T-helper 2 cell treated with Interferon-gamma antibody and Interleukin-4, amounts not matched to agents 100 ng/mL and 5 ng/mL, for 36 hours (primary cell): ENCODE measurements at regions not wholly inside any gene's neighbourhood (a gene's known extent, or its start where the extent isn't known, plus 50 kb on each side); places are given as distances from the start of the nearest gene placed in this dataset.
"Not testable (repeated sequence)": the region's sequence is repeated elsewhere in the genome, so short reads cannot be mapped to it uniquely, and the experiment has no call there.

Source experiments
- intact Hi-C: fragments of 100-400 bp; cut with micrococcal nuclease; formaldehyde crosslinking; loops from one replicate; pipeline ENCODE4 v1.15.1; 2023

DNA sequence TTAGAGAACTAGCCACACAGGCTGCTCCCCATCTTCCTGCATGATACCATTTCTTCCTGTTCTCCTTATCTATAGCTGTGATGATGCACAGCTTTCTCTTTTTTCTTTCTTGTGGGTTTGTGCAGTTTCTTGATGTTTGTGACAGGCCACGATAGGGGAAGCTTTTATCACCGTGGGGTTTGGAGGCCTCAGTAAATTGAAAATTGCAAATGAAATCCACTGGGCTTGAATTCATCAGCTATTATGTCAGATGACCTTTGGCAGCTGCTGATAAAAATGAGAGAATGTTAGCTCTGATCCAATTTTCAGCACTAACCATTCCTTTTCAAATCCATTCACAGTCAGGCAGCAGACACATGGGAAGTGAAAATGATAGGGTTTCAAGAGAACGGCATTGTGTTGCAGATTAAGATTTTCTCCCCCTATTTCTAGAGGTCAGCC lies 176.9 kb upstream of the SOX2 start:
- intact Hi-C loops = no loop called here

DNA sequence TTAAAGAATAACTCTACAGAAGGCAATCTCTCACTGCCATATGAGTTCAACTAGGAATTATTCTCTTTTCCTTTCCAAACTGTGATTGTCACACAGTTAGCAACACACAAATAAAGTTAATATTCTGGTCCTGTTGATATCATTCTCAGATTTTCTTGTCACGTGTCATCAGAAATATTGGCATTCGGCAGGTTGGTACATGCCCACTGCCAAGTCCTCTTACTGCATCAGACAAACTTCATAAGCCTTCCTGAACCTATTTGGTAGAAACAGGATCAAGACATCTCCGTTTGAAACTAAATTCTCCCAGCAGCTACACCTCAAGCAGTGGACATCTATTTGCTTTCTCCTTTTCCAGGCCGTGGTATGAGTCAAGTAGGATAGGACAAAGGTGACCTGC lies 177.9 kb upstream of the SOX2 start:
- intact Hi-C loops = no loop called here

DNA sequence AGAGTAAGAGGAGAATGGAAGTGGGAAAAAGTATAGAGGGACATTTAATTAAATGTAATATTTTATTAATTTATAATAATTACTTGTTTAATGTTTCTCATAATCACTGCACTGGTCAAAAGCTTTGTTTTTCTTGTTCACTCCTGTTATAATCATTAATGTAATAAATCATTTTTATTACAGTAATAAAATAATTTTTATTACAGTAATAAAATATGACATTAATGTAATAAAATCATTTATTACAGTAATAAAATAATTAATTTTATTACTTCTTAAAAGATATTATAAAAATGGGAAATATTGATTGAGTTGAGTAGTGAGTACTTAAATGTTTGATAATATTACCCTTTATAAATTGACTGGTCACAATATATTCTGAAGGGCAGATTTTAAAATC lies 181.1 kb upstream of the SOX2 start:
- intact Hi-C loops = no loop called here

DNA sequence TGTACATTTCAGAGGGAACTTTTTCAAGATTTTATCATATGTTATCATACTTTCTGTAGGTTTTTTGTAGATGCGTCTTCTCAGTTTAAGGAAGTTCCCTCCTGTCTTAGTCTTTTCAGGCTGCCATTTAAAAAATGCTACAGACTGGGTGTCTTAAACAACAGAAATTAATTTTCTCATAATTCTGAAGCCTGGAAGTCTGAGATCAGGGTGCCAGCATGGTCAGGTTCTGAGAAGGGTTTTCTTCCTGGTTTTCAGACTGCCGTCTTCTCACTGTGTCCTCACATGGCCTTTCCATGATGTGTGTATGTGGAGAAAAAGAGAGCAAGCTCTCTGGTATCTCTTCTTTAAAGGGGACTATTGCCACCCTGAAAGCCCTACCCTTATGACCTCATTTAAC lies 189.9 kb upstream of the SOX2 start:
- intact Hi-C loops = no loop called here

DNA sequence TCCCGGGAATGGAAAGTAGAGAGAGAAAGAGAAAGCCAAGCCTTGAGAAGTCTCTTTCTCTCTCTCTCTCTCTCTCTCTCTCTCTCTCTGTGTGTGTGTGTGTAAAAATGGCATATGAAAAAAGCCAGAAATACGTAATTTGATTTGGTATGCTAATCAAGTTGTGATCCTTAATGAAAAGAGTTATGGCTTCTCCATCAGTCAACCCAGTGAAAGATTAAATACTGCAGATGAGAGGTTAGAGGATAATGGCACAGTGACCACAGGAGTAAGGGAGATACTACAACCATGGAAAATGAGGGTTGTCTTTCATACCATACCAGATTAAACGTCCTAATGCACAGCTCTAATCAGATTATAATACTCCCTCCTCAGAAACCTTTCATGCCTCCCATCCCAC lies 193.5 kb upstream of the SOX2 start:
- intact Hi-C loops = no loop called here

DNA sequence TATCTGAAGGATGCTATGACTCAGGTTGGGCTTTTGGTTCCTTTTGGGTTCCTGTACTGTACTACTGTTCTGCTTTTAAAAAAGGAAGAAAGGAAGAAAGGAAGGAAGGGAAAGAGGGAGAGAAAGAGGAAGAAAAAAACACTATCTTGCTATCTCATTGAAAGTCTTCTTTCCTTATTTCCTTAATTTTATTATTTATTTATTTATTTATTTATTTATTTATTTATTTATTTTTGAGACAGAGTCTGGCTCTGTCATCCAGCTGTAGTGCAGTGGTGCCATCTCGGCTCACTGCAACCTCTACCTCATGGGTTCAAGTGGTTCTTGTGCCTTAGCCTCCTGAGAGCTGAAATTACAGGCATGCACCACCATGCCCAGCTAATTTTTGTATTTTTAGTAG lies 198.9 kb upstream of the SOX2 start:
- intact Hi-C loops = no loop called here

DNA sequence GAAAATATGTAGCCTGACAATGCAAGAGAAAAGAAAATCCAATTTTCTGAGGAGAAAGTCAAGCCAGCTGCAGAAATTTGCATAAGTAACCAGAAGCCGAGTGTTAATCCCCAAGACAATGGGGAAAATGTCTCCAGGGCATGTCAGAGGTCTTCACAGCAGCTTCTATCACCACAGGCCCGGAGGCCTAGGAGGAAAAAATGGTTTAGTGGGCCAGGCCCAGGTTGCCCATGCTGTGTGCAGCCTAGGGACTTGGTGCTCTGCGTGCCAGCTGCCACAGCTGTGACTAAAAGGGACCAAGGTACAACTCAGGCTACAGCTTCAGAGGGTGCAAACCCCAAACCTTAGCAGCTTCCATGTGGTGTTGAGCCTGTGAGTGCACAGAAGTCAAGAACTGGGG lies 201.2 kb upstream of the SOX2 start:
- intact Hi-C loops = no loop called here

DNA sequence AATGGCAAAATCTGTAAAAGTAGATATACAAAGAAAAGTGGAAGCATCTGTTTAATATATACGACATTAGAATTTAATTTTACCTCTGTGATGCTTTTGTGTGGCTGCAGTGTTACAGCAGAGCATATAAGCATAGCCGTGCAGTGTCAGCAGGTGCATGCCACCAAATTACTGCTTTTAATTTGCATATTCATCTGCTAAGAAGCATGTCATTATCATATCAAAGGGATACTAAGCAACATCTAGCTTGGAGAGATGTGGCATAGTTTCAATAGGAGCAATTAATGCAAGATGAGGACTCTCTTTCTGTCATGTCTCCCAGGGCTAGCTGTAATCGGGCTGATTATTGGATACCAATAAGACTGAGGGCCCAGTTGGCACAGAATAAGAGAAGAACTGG lies 214.4 kb upstream of the SOX2 start:
- intact Hi-C loops = no loop called here

DNA sequence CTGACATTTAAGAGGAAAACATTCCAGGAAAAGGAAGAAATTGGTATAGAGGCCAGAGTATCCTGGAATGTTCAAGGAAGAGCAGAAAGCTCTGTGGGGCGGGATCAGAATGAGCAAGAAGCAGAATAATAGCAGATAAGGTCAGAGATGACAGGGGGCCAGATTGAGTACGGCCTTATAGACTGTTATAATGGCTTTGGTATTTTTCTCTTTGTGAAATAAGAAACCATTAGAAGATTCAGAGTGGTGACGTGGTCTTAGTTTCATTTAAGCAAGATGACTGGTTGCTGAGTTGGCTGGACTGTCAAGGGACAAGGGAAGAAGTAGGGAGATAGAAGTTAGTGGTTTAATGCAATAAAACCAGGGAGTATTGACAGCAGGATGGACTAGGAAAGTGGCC lies 218.3 kb upstream of the SOX2 start:
- intact Hi-C loops = no loop called here

DNA sequence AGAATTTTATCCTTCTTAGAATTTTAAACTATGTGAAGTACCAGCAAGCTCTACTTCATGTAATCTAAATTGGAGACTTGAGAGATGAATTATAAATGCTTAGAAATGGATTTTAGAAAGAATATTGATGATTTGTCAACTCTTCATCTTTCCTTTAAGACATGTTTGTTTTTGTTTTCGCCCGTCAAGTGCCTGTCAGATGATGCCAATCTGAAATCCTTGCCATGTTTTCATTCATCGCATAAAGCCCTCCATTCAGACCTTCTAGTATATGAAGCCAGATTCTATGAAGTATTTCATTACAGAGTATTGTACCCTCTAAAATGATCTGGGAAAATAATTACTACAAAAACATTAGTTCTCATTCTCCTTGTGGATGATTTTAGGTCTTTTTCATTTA lies 223.2 kb upstream of the SOX2 start:
- intact Hi-C loops = no loop called here

DNA sequence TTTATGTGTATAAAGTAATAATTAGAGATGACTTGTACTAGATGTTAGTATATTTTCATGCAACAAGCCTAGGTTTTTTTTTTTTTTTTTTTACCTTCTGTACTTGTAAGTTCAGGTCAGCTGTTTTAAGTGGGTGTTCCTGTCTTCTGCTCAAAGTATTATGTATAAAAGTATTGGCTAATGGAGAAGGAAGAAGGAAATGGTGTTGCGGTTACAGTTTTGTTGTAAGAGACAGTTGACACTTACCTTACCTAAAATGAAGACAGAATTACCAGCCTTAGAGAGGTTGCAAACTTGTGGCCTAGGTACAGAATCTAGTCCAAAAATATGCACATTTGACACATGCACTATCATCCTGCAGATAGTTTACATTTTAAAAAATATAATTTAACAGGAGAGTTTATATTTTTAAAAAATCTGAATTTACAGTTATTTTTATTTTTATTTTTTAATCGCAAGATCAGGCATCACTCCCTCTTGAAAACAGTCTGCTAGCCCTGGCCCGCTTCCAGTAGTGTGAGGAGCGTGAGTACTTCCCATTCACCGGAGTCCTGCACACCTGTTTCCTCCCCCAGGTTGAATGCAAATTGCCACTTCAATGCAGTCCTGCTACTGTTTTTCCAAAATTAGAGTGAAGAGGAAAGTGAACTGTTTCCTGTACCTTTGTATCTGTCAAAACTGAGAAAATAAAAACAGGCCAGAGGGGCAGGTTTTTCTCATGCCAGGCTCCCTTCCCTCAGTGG lies 224.3 kb upstream of the SOX2 start:
- intact Hi-C loops = no loop called here

DNA sequence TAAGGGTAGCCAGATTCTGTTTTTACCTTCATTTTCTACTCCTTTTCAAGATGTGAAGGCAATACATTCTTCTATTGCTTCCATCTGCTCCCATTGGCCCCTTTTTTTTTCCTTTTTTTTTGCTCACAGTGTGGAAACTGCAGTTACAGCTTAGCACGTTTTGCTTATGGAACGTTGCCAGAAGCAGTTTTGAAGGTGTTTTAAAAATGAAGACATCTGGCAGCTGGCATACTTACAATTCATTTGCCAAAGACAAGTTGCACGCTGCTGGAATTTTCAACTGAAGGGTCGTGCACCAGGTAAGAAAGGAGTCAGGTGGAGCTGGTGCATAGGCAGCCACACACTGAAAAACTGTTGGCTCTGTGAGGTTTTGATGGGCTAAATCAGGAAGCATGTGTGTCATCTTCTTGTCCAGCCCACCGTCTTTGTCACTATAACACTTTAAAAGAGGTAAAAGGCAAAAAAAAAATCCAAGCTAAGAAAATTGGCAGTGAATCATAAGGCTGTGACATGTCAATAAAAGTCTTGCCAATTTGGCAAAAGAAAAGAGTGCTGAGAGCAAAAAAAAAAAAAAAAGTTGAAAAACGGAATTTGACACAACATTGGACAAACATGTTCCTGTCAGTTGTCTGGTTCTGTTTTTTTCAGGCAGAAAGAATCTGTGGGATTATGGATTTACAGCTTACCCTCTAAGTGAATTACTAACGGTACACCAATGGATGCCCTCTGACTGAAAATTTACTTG lies 225.4 kb upstream of the SOX2 start:
- intact Hi-C loops = no loop called here

DNA sequence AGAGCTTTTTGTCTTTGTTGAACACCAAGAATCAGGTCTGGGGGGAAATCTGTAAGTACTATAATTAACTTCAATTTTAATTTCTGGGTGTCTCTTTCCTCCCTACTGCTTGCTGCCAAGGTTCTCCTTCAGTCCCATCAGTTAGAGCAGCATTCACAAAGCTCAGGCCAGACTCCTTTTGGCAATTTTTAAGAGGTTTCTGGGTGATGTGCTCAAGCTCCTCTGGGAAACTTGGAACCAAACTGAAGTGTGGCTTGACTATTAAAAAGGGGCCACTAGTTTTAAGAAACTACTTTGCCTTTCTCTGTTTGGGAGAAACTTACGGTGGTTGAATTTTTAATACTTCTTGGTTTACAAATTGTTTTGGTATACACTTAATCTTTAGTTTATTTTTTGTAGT lies 227.7 kb upstream of the SOX2 start:
- intact Hi-C loops = no loop called here

DNA sequence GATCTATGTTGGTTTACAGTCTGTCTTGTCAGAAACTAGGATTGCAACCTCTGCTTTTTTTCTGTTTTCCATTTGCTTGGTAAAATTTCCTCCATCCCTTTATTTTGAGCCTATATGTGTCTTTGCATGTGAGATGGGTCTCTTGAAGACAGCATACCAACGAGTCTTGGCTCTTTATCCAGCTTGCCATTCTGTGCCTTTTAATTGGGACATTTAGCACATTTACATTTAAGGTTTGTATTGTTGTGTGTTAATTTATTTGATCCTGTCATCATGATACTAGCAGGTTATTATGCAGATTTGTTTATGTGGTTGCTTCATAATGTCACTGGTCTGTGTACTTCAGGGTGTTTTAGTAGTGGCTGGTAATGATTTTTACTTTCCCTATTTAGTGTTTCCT lies 236.6 kb upstream of the SOX2 start:
- intact Hi-C loops = not testable (repeated sequence)

DNA sequence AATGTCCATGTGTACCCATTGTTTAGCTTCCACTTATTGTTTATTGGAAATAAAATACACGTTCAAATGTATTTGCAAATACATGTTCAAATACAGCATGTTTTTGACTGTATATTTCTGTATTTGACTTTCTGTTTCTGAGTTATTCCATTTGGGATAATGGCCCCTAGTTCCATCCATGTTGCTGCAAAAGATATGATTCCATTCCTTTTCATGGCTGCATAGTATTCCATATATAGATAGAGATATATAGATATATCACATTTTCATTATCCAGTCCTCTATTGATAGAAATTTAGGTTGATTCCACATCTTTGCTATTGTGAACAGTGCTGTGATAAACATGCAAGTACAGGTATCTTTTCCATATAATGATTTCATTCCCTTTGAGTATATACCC lies 241.4 kb upstream of the SOX2 start:
- intact Hi-C loops = no loop called here

DNA sequence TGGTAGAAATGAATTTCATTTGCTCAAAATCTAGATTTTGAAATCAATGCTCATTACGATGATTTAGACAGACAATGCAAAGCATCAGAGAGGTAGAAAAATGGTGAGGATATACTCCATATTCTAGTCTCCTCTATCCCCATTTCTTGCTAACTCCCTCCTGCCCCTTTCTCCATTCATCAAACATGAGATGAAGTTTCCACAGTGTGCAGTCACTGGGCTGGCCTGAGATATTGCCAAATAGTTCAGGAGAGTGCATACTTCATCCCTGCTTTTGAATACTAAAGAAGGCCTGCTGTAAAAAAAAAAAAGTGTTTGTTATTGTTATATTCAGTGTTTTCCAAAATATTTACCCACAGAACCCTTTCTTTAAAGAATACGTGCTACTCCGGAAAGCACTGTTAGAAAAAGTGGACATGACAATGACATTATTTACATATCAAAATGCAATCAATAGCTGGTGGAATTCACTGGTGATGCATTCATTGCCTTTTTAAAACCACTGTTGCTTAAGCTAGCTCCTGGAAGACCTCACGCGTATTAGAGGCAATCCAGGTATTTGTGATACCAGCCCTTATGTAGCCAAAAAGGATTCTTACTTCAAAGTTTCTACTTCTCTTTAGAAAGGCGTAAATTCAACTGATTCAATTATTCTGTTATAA lies 247.6 kb upstream of the SOX2 start:
- intact Hi-C loops = no loop called here

DNA sequence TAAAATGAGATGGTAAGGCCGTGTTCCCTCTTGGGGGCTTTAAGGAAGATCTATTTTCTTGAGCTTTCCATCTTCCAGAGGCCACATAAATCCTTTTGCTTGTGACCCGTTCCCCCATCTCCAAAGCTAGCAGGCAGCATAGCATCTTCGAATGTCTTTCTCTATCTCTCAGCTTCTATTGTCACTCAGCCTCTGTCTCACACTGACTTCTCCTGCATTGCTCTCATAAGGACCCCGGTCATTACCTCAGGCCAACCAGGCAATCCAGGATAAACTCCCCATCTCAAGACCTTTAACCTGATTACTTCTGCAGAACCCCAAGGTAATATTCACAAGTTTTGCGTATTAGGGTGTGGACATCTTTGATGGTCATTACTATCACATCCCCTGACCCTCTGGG lies 250.3 kb upstream of the SOX2 start:
- intact Hi-C loops = no loop called here

DNA sequence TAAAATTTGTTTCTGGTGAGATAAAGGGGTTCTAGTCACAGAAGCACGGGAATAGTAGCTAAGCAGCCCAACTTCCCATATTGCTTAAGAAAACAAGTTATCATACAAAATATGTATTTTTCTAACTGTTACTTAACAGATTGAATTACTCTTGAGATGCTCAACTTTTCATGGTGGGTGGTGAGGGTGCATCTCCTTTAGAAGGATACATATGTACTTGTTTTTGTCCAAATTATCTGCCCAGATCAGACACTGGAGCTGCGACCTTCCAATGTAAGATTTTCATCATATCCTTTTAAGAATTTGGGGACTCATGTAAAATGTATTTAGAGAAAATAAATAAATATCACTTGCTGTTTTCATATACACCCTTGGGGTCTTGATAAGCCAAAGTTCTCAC lies 252.2 kb upstream of the SOX2 start:
- intact Hi-C loops = no loop called here

DNA sequence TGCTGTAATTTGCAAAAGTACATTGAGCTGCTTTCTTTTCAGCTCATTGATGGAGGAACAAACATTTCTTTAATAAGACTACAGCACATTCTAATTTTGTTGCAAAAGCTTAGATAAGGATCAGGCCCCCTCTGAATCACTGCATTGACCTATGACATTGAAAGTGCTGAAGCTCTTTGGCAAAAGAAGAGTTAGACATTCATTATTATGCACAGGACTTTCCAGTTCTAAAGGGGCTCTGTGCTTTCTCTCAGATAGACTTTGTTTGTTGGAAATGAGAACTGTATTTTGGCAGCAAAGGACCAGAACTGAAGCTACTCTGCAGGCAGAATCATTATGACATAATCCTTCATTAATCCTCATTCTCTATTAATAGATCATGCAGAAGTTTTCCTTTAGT lies 252.9 kb upstream of the SOX2 start:
- intact Hi-C loops = no loop called here

DNA sequence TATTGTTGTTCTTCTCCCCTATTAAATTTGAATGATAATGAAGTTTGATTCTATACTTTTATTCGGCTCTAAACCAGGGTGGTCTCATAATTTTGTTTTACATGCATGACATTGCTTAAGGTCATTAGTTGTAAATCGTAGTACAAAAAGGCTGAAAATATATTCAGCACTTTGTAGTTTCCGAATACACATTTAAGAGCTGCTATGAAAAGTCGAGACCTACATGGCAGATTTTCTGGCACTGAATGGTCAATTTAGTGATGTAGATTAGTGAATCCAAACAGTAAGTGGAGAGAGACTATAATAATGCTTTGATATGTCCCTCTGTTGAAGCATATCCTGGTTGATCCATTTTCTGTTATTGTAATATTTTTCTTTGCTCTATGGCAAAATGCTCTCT lies 254.0 kb upstream of the SOX2 start:
- intact Hi-C loops = no loop called here

DNA sequence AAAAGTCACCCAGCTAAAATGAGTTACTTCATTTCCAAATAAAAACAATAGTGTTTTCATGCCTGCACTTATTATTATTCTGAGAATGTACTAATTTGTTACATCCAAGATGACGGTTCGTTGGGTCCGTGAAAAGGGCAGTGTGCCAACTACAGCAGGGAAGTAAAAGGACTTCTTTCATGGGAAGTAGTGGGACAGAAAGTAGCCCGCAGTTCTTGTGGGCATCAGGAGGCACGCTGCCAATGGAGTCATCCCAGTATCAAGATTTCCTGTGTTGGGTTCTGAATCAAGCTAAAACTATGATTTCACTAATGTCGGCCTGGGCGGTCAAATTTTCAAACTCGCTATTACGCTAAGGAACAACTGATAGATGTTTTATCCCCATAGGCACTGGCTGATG lies 254.5 kb upstream of the SOX2 start:
- intact Hi-C loops = no loop called here

DNA sequence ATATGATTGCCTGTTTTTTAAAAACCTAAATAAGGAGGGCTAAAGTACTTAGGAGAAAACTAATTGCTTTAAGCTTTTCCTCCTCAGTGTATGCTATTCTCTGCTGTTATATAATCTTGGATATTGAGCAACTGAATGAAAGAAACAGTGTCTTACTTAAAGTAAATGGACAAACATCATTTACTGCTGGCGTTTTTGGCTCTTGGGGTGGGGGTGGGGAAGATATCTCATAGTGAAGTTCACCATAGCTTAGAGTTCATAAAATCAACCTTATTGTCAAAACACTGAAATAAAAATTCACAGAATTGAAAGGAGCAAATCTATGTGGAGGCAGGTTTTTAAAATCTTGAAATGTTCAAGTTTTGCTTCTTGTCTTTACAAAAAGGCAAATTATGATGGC lies 256.4 kb upstream of the SOX2 start:
- intact Hi-C loops = no loop called here
